Lower leg skin (tissue), 4 donors: ENCODE measurements at regions not wholly inside any gene's neighbourhood (a gene's known extent, or its start where the extent isn't known, plus 50 kb on each side); places are given as distances from the start of the nearest gene placed in this dataset.

Experiments
- DNase-seq, 2 donors: peaks; one replicate each; pipeline ENCODE4 v3.0.0-alpha.2; 2019; ENCODE audit warnings: low spot score in 2 of 2
- H3K4me3 ChIP-seq: fragments of 200-600 bp; sonication (generic); 2 replicates; pipeline ENCODE4 v1.5.1; 2017; ENCODE audit warnings: mild to moderate bottlenecking, low read depth; ENCODE audit not compliant: poor library complexity, severe bottlenecking
- POLR2A ChIP-seq, 2 donors: fragments of 450-650 bp; IDR thresholded peaks; one replicate each; pipeline ENCODE4 v1.6.1; 2016 to 2017; ENCODE audit warnings: antibody characterized with exemption in 2 of 2, mild to moderate bottlenecking in 1 of 2, moderate library complexity in 1 of 2
- WGBS, 2 donors: methylation state at CpG; one replicate each; pipeline ENCODE4 v1.1.5; 2018; 5-methylcytosine and 5-hydroxymethylcytosine counted together
- intact Hi-C: fragments of 100-400 bp; cut with DNase I; formaldehyde crosslinking; loops from one replicate; pipeline ENCODE4 v1.15.0; 2023; ENCODE audit warnings: low total_unique reads
- TF ChIP-seq, protein P1 (sequence below), 3 donors: fragments of 450-650 bp; IDR thresholded peaks; one replicate each; pipeline ENCODE4 v1.5.1; 2016; ENCODE audit warnings: antibody characterized with exemption in 3 of 3, mild to moderate bottlenecking in 3 of 3, moderate library complexity in 2 of 3

DNA sequence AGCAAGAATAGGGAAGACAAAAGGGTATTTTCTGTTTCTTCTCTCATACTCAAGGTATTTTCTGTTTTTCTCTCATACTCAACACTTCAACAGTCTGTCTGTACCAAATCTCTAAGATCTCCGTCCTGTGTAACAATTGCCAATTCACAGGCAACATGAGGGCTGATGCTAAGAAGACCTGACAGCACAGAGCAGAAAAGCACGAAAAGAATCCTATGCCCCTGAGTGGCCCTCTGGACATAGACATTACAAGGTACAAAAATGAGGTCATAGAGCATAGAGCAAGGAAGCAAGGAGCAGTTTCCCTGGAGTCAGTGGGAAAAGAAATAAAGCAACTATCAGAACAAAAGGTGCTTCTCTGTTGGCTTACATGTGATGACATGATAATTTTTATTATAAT lies 1612.6 kb upstream of the CELF4 start:
- no peak overlapping the region for H3K4me3 ChIP-seq
- TF ChIP-seq, protein P1, sequence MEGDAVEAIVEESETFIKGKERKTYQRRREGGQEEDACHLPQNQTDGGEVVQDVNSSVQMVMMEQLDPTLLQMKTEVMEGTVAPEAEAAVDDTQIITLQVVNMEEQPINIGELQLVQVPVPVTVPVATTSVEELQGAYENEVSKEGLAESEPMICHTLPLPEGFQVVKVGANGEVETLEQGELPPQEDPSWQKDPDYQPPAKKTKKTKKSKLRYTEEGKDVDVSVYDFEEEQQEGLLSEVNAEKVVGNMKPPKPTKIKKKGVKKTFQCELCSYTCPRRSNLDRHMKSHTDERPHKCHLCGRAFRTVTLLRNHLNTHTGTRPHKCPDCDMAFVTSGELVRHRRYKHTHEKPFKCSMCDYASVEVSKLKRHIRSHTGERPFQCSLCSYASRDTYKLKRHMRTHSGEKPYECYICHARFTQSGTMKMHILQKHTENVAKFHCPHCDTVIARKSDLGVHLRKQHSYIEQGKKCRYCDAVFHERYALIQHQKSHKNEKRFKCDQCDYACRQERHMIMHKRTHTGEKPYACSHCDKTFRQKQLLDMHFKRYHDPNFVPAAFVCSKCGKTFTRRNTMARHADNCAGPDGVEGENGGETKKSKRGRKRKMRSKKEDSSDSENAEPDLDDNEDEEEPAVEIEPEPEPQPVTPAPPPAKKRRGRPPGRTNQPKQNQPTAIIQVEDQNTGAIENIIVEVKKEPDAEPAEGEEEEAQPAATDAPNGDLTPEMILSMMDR (IDR thresholded peaks at IDR 0.05): no peak
- TF ChIP-seq POLR2A (IDR thresholded peaks at IDR 0.05): no peak
- WGBS, 2 donors: 82 to 83% methylated on average over 2 of the region's 2 CpGs
- intact Hi-C loops: no loop called here
- DNase-seq: no peak

DNA sequence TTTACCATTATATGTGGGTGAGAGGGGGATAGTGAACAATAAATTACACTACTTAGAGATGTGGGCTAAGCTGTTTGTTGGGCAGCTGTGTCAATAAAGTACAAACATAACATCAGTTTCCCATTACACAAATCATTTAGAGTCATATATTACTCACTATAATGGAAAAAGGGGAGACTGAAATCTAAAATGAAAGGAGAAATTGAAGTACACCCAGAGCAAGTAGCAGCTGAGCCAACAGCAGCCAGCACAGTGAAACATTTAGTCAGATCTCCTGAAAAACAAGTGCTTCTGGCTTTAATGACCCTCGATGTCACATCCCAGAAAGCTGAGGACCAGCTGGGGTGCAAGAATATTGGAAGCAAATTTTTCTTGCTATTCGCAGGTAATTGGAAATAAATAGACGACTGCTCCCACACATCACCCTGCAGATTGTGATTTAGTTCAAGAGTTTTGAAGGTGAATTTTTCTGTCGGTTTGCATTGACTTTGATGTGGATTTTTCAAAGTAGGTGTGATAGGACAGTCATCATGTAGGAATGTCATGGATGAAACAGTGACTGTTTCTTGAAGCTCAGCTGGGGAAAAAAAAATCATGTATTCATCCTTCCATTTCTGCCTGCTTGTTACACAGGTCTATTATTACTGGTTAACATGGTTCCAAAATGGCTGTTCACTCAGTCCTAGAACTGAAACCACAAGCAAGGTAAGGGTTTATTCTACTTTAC lies 1607.3 kb upstream of the CELF4 start:
- WGBS, 2 donors: 47 to 69% methylated on average over 4 of the region's 4 CpGs
- TF ChIP-seq, protein P1 (IDR thresholded peaks at IDR 0.05): no peak
- no peak for TF ChIP-seq POLR2A (IDR thresholded peaks at IDR 0.05)
- DNase-seq: no peak
- intact Hi-C loops: no loop called here
- no peak overlapping the region for H3K4me3 ChIP-seq

GRCh38 chr18:39168723-39169122 lies 1603.1 kb upstream of the CELF4 start:
- DNase-seq: no peak
- WGBS, 2 donors: 87 to 94% methylated on average over 1 of the region's 1 CpG
- H3K4me3 ChIP-seq: no peak overlapping the region
- TF ChIP-seq POLR2A (IDR thresholded peaks at IDR 0.05): no peak
- TF ChIP-seq, protein P1 (IDR thresholded peaks at IDR 0.05): no peak
- intact Hi-C loops: no loop called here

DNA sequence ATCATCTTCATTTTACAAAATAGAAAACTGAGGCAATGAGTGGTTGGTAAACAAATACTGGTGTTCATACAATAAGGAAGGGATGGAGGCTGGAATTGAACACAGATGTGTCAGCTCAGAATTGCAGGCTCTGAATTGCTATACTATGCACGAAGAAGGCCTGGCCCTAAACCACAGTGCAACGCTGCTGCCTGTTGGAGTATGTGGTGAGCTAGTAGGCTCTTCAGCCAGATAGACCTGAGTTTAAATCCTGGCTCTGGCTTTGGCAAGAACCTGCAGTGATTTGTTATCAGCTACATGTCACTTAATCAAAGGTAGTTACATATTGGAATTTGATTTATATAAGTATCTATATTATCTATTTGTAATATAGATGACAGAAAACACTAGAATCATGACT lies 1602.4 kb upstream of the CELF4 start:
- WGBS, 2 donors: 70 to 79% methylated on average over 2 of the region's 2 CpGs
- intact Hi-C loops: no loop called here

GRCh38 chr18:39166776-39167175 lies 1601.2 kb upstream of the CELF4 start:
- no peak for TF ChIP-seq POLR2A (IDR thresholded peaks at IDR 0.05)
- TF ChIP-seq, protein P1 (IDR thresholded peaks at IDR 0.05): no peak
- intact Hi-C loops: no loop called here
- H3K4me3 ChIP-seq: no peak overlapping the region
- DNase-seq: no peak

More for the DNA sequence above, 1602.4 kb upstream of the CELF4 start:
- TF ChIP-seq, protein P1 (IDR thresholded peaks at IDR 0.05): no peak
- TF ChIP-seq POLR2A (IDR thresholded peaks at IDR 0.05): no peak
- no peak overlapping the region for H3K4me3 ChIP-seq
- DNase-seq: no peak
